ENCODE measurements at regions not wholly inside any gene's neighbourhood (a gene's known extent, or its start where the extent isn't known, plus 50 kb on each side); places are given as distances from the start of the nearest gene placed in this dataset.

- DNase-seq (no peak), ATAC-seq (ENCODE audit: insufficient read depth, low read depth) (no peak)
- no peaks in the 10 kb centered on the region for H4K20me1 ChIP-seq (ENCODE audit: insufficient read depth, low read length)
- H3K27ac ChIP-seq (ENCODE audit: low read length), result no peak overlapping the region
- no peak overlapping the region for H3K4me3 ChIP-seq (ENCODE audit: low read depth in 1 of 2, low read length in 2 of 2)
- H3K27me3 ChIP-seq (ENCODE audit: insufficient read depth, low read length, poor library complexity), result no peaks in the 10 kb centered on the region
- H3K4me2 ChIP-seq (ENCODE audit: insufficient read depth, low read length), result no peak overlapping the region
- TF ChIP-seq EZH2 (IDR thresholded peaks at IDR 0.05; ENCODE audit: borderline replicate concordance, low read depth, low read length, severe bottlenecking) (no peak), CTCF (IDR thresholded peaks at IDR 0.05; ENCODE audit: borderline replicate concordance, extremely low read depth, low read length, poor library complexity, severe bottlenecking) (no peak)
- H3K9me3 ChIP-seq (ENCODE audit: insufficient read depth, low read length, severe bottlenecking), result no peaks in the 10 kb centered on the region
- H3K9ac ChIP-seq (ENCODE audit: low read depth, low read length), result no peak overlapping the region
- H3K36me3 ChIP-seq (ENCODE audit: insufficient read depth, low read length), result no peaks in the 10 kb centered on the region
- H3K79me2 ChIP-seq (ENCODE audit: insufficient read depth, low read length), result no peaks in the 10 kb centered on the region
- no peaks in the 10 kb centered on the region for H3K4me1 ChIP-seq (ENCODE audit: insufficient read depth, low read length)
- H2AFZ ChIP-seq (ENCODE audit: low read depth, low read length), result no peak overlapping the region
These were observed 133.0 kb upstream of the SOX2 start for GRCh38 chr3:181578743-181579142.

- ATAC-seq (ENCODE audit: insufficient read depth, low read depth), result no peak
- DNase-seq, result no peak
- Histone ChIP-seq H3K79me2 (ENCODE audit: insufficient read depth, low read length) (no peaks in the 10 kb centered on the region), H3K9ac (ENCODE audit: low read depth, low read length) (no peak overlapping the region), H3K4me1 (ENCODE audit: insufficient read depth, low read length) (no peaks in the 10 kb centered on the region), H3K9me3 (ENCODE audit: insufficient read depth, low read length, severe bottlenecking) (no peaks in the 10 kb centered on the region), H3K27ac (ENCODE audit: low read length) (no peak overlapping the region), H3K4me2 (ENCODE audit: insufficient read depth, low read length) (no peak overlapping the region), H3K27me3 (ENCODE audit: insufficient read depth, low read length, poor library complexity) (no peaks in the 10 kb centered on the region), H2AFZ (ENCODE audit: low read depth, low read length) (no peak overlapping the region), H3K4me3 (ENCODE audit: low read depth in 1 of 2, low read length in 2 of 2) (no peak overlapping the region), H3K36me3 (ENCODE audit: insufficient read depth, low read length) (no peaks in the 10 kb centered on the region), H4K20me1 (ENCODE audit: insufficient read depth, low read length) (no peaks in the 10 kb centered on the region)
- TF ChIP-seq CTCF (IDR thresholded peaks at IDR 0.05; ENCODE audit: borderline replicate concordance, extremely low read depth, low read length, poor library complexity, severe bottlenecking) (no peak), EZH2 (IDR thresholded peaks at IDR 0.05; ENCODE audit: borderline replicate concordance, low read depth, low read length, severe bottlenecking) (no peak)
These were observed 139.3 kb upstream of the SOX2 start for GRCh38 chr3:181572432-181572831.

GRCh38 chr3:181570472-181570871 is 141.3 kb upstream of the SOX2 start:
- Histone ChIP-seq H3K4me1 (ENCODE audit: insufficient read depth, low read length) (no peaks in the 10 kb centered on the region), H3K9me3 (ENCODE audit: insufficient read depth, low read length, severe bottlenecking) (no peaks in the 10 kb centered on the region), H2AFZ (ENCODE audit: low read depth, low read length) (no peak overlapping the region), H3K27me3 (ENCODE audit: insufficient read depth, low read length, poor library complexity) (no peaks in the 10 kb centered on the region), H3K79me2 (ENCODE audit: insufficient read depth, low read length) (no peaks in the 10 kb centered on the region), H3K4me2 (ENCODE audit: insufficient read depth, low read length) (no peak overlapping the region), H3K36me3 (ENCODE audit: insufficient read depth, low read length) (no peaks in the 10 kb centered on the region), H3K9ac (ENCODE audit: low read depth, low read length) (no peak overlapping the region), H4K20me1 (ENCODE audit: insufficient read depth, low read length) (no peaks in the 10 kb centered on the region), H3K27ac (ENCODE audit: low read length) (no peak overlapping the region), H3K4me3 (ENCODE audit: low read depth in 1 of 2, low read length in 2 of 2) (no peak overlapping the region)
- TF ChIP-seq CTCF (IDR thresholded peaks at IDR 0.05; ENCODE audit: borderline replicate concordance, extremely low read depth, low read length, poor library complexity, severe bottlenecking), result no peak
- TF ChIP-seq EZH2 (IDR thresholded peaks at IDR 0.05; ENCODE audit: borderline replicate concordance, low read depth, low read length, severe bottlenecking), result no peak
- ATAC-seq (ENCODE audit: insufficient read depth, low read depth) (no peak), DNase-seq (no peak)

GRCh38 chr3:181569356-181569940 is 142.3 kb upstream of the SOX2 start:
- no peak overlapping the region for H2AFZ ChIP-seq (ENCODE audit: low read depth, low read length)
- H3K36me3 ChIP-seq (ENCODE audit: insufficient read depth, low read length), result no peaks in the 10 kb centered on the region
- H3K9ac ChIP-seq (ENCODE audit: low read depth, low read length), result no peak overlapping the region
- no peak for DNase-seq
- ATAC-seq (ENCODE audit: insufficient read depth, low read depth), result no peak
- no peaks in the 10 kb centered on the region for H3K79me2 ChIP-seq (ENCODE audit: insufficient read depth, low read length)
- H4K20me1 ChIP-seq (ENCODE audit: insufficient read depth, low read length), result no peaks in the 10 kb centered on the region
- H3K4me2 ChIP-seq (ENCODE audit: insufficient read depth, low read length), result no peak overlapping the region
- no peak overlapping the region for H3K27ac ChIP-seq (ENCODE audit: low read length)
- no peaks in the 10 kb centered on the region for H3K27me3 ChIP-seq (ENCODE audit: insufficient read depth, low read length, poor library complexity)
- TF ChIP-seq EZH2 (IDR thresholded peaks at IDR 0.05; ENCODE audit: borderline replicate concordance, low read depth, low read length, severe bottlenecking) (no peak), CTCF (IDR thresholded peaks at IDR 0.05; ENCODE audit: borderline replicate concordance, extremely low read depth, low read length, poor library complexity, severe bottlenecking) (no peak)
- H3K9me3 ChIP-seq (ENCODE audit: insufficient read depth, low read length, severe bottlenecking), result no peaks in the 10 kb centered on the region
- no peaks in the 10 kb centered on the region for H3K4me1 ChIP-seq (ENCODE audit: insufficient read depth, low read length)
- H3K4me3 ChIP-seq (ENCODE audit: low read depth in 1 of 2, low read length in 2 of 2), result no peak overlapping the region
